ENCODE measurements at regions not wholly inside any gene's neighbourhood (a gene's known extent, or its start where the extent isn't known, plus 50 kb on each side); places are given as distances from the start of the nearest gene placed in this dataset.
"Not testable (repeated sequence)": the region's sequence is repeated elsewhere in the genome, so short reads cannot be mapped to it uniquely, and the experiment has no call there.

GRCh38 chr2:142827170-142827569 is 50.3 kb upstream of the KYNU start:
- no peak for ATAC-seq

GRCh38 chr2:142825861-142826260 is 51.6 kb upstream of the KYNU start:
- ATAC-seq: no peak

GRCh38 chr2:142824756-142825155 is 52.7 kb upstream of the KYNU start:
- no peak for ATAC-seq

GRCh38 chr2:142822190-142822589 is 55.3 kb upstream of the KYNU start:
- ATAC-seq: no peak

- no peak for ATAC-seq
These were observed 58.1 kb upstream of the KYNU start for GRCh38 chr2:142819411-142819810.

GRCh38 chr2:142815375-142815774 is 62.1 kb upstream of the KYNU start:
- ATAC-seq: no peak

GRCh38 chr2:142813830-142814829 is 63.3 kb upstream of the KYNU start:
- no peak for ATAC-seq

- ATAC-seq: not testable (repeated sequence)
These were observed 65.8 kb upstream of the KYNU start for GRCh38 chr2:142811644-142812043.

- ATAC-seq: no peak
These were observed 72.2 kb upstream of the KYNU start for GRCh38 chr2:142805244-142805643.

GRCh38 chr2:142803158-142803557 is 74.3 kb upstream of the KYNU start:
- no peak for ATAC-seq

GRCh38 chr2:142796588-142796987 is 80.9 kb upstream of the KYNU start:
- ATAC-seq: no peak

GRCh38 chr2:142796161-142796560 is 81.3 kb upstream of the KYNU start:
- ATAC-seq: no peak

- no peak for ATAC-seq
These were observed 82.6 kb upstream of the KYNU start for GRCh38 chr2:142794850-142795249.

GRCh38 chr2:142792328-142792727 is 85.1 kb upstream of the KYNU start:
- ATAC-seq: not testable (repeated sequence)

- no peak for ATAC-seq
These were observed 86.1 kb upstream of the KYNU start for GRCh38 chr2:142791335-142791734.

GRCh38 chr2:142786918-142787702 is 90.4 kb upstream of the KYNU start:
- ATAC-seq: no peak

GRCh38 chr2:142782942-142783443 is 94.5 kb upstream of the KYNU start:
- ATAC-seq: no peak

- ATAC-seq: no peak
These were observed 96.3 kb upstream of the KYNU start for GRCh38 chr2:142781146-142781545.

- no peak for ATAC-seq
These were observed 99.2 kb upstream of the KYNU start for GRCh38 chr2:142778289-142778688.

- ATAC-seq: no peak
These were observed 99.7 kb upstream of the KYNU start for GRCh38 chr2:142777742-142778141.

GRCh38 chr2:142769761-142770160 is 107.7 kb upstream of the KYNU start:
- no peak for ATAC-seq

GRCh38 chr2:142767847-142768246 is 109.6 kb upstream of the KYNU start:
- ATAC-seq: no peak

- ATAC-seq: no peak
These were observed 118.5 kb upstream of the KYNU start for GRCh38 chr2:142758973-142759372.

- no peak for ATAC-seq
These were observed 120.4 kb upstream of the KYNU start for GRCh38 chr2:142757111-142757510.
